Glutamatergic neuron (in vitro differentiated cells): ENCODE measurements at regions not wholly inside any gene's neighbourhood (a gene's known extent, or its start where the extent isn't known, plus 50 kb on each side); places are given as distances from the start of the nearest gene placed in this dataset.
"Not testable (repeated sequence)": the region's sequence is repeated elsewhere in the genome, so short reads cannot be mapped to it uniquely, and the experiment has no call there.

Experiments
- DNase-seq: peaks from one replicate; pipeline ENCODE4 v3.0.0; 2022
- H3K27ac Mint-ChIP-seq: one replicate; pipeline ENCODE4 v1.8.0; 2020; ENCODE audit warnings: mild to moderate bottlenecking, mixed read lengths, inconsistent platforms; ENCODE audit not compliant: unreplicated experiment
- H3K27me3 Mint-ChIP-seq: one replicate; pipeline ENCODE4 v1.8.0; 2020; ENCODE audit warnings: mild to moderate bottlenecking, moderate library complexity, mixed read lengths, inconsistent platforms; ENCODE audit not compliant: unreplicated experiment
- H3K36me3 Mint-ChIP-seq: one replicate; pipeline ENCODE4 v1.8.0; 2020; ENCODE audit warnings: mild to moderate bottlenecking, mixed read lengths, inconsistent platforms; ENCODE audit not compliant: unreplicated experiment
- H3K4me1 Mint-ChIP-seq: one replicate; pipeline ENCODE4 v1.8.0; 2020; ENCODE audit warnings: mild to moderate bottlenecking, low read depth, mixed read lengths, inconsistent platforms; ENCODE audit not compliant: unreplicated experiment
- H3K4me3 Mint-ChIP-seq: one replicate; pipeline ENCODE4 v1.8.0; 2020; ENCODE audit warnings: mild to moderate bottlenecking, mixed read lengths, inconsistent platforms; ENCODE audit not compliant: unreplicated experiment
- H3K9me3 Mint-ChIP-seq: one replicate; pipeline ENCODE4 v1.8.0; 2020; ENCODE audit warnings: mild to moderate bottlenecking, moderate library complexity, mixed read lengths, inconsistent platforms; ENCODE audit not compliant: unreplicated experiment

- H3K9me3 Mint-ChIP-seq, H3K27ac Mint-ChIP-seq, H3K4me3 Mint-ChIP-seq, H3K27me3 Mint-ChIP-seq, H3K36me3 Mint-ChIP-seq, H3K4me1 Mint-ChIP-seq, DNase-seq: not testable (repeated sequence)
Observed at GRCh38 chr4:118442115-118442837, 89.5 kb upstream of the PRSS12 start.

DNA sequence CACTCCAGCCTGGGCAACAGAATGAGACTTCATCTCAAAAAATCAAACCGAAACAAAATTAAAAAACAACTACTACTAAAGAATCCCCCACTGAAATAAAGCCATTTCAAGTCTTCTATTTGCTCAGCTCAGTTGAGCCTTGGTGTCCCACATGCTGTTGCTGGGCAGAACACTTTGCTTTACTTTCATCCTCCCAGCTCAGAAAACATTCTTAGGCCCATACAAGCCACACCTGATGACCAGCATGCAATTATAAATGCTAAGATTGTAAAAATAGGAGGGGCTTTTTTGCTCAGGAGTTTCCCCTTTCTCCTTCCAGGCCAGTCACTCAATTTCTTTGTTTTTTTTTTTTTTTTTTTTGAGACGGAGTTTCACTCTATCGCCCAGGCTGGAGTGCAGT is 94.6 kb upstream of the PRSS12 start:
- not testable (repeated sequence) for H3K9me3 Mint-ChIP-seq, H3K36me3 Mint-ChIP-seq, H3K4me1 Mint-ChIP-seq, DNase-seq, H3K4me3 Mint-ChIP-seq, H3K27me3 Mint-ChIP-seq, H3K27ac Mint-ChIP-seq

GRCh38 chr4:118454857-118455256 is 102.1 kb upstream of the PRSS12 start:
- DNase-seq, H3K36me3 Mint-ChIP-seq, H3K9me3 Mint-ChIP-seq, H3K4me3 Mint-ChIP-seq, H3K27ac Mint-ChIP-seq, H3K4me1 Mint-ChIP-seq, H3K27me3 Mint-ChIP-seq: not testable (repeated sequence)

DNA sequence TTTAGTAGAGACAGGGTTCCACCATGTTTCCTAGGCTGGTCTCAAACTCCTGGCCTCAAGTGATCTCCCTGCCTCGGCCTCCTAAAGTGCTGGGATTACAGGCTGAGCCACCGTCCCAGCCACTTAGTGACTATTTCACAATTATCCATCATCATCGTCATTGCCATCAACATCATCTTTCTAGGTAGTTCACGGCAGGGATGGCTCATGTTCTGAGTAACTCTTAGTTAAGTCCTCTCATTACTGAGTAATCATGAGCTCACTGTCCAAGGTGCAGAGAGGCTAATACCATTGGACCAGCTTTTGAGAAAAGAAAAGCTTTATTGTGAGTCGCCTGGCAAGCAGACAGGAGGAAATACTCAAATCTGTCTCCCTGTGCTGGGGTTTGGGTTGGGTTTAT is 108.6 kb upstream of the PRSS12 start:
- H3K4me3 Mint-ChIP-seq, H3K27me3 Mint-ChIP-seq, DNase-seq, H3K27ac Mint-ChIP-seq, H3K36me3 Mint-ChIP-seq, H3K9me3 Mint-ChIP-seq, H3K4me1 Mint-ChIP-seq: not testable (repeated sequence)

GRCh38 chr4:118465831-118466230 is 113.0 kb upstream of the PRSS12 start:
- not testable (repeated sequence) for H3K36me3 Mint-ChIP-seq, H3K27me3 Mint-ChIP-seq, H3K27ac Mint-ChIP-seq, H3K9me3 Mint-ChIP-seq, H3K4me1 Mint-ChIP-seq, DNase-seq, H3K4me3 Mint-ChIP-seq

DNA sequence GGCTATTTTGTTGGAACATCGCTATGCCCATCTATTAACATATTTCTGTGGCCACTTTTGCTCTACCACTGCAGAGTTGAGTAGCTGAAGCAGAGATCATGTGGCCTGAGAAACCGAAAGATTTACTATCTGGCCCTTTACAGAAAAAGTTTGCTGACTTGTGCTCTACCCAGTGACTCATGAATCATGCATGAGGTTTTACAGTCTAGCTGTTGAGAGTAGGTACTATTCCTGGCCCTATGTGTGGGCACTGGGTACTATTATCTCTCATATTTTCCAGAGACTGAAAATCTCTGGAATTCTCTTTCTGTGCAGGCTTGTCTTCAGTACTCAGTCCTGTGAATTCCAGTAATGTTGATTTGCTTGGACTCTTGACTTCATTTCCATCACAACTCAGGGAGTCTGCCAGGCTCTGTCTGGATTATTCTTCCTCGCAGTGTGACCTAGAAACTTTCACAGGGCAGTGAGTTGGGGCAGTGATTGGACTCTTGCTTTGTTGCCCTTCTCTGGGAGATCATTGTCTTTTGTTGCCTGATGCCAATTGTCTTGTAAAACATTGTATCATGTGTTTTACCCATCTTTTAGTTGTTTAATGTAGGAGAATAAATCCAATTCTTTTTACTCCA is 121.3 kb upstream of the PRSS12 start:
- DNase-seq, H3K27ac Mint-ChIP-seq, H3K4me1 Mint-ChIP-seq, H3K4me3 Mint-ChIP-seq, H3K27me3 Mint-ChIP-seq, H3K36me3 Mint-ChIP-seq, H3K9me3 Mint-ChIP-seq: not testable (repeated sequence)

GRCh38 chr4:118474771-118475170 is 122.0 kb upstream of the PRSS12 start:
- not testable (repeated sequence) for H3K4me3 Mint-ChIP-seq, DNase-seq, H3K27ac Mint-ChIP-seq, H3K36me3 Mint-ChIP-seq, H3K27me3 Mint-ChIP-seq, H3K9me3 Mint-ChIP-seq, H3K4me1 Mint-ChIP-seq

GRCh38 chr4:118475901-118476300 is 123.1 kb upstream of the PRSS12 start:
- not testable (repeated sequence) for H3K9me3 Mint-ChIP-seq, H3K27ac Mint-ChIP-seq, DNase-seq, H3K36me3 Mint-ChIP-seq, H3K27me3 Mint-ChIP-seq, H3K4me1 Mint-ChIP-seq, H3K4me3 Mint-ChIP-seq

- H3K4me3 Mint-ChIP-seq, H3K4me1 Mint-ChIP-seq, DNase-seq, H3K9me3 Mint-ChIP-seq, H3K27me3 Mint-ChIP-seq, H3K36me3 Mint-ChIP-seq, H3K27ac Mint-ChIP-seq: not testable (repeated sequence)
Observed at GRCh38 chr4:118477826-118478225, 125.0 kb upstream of the PRSS12 start.

DNA sequence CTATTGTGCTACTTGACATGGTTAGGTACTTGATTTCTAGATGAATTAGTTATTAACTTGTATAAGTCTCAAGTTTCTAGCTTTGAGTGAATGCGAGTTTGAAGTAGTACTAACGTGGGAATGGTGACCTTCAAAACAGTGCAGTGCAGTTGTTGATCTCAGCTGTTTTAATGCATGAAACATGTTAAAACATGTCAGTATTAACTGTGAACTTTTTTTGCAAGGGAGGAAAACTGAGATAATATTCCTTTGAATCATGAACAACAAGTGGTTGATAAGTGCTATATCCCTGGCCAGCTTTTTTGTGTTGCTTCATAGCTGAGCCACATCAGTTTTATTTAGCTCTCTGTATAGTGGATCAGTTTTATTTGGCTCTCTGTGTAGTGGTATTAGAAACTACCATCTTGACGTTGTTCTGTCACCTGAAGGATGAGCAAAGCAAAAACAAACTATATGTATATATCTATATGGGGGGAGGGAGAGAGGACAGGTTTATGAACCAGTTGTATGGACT is 133.1 kb upstream of the PRSS12 start:
- not testable (repeated sequence) for H3K36me3 Mint-ChIP-seq

GRCh38 chr4:118492963-118493362 is 140.2 kb upstream of the PRSS12 start:
- H3K36me3 Mint-ChIP-seq, H3K4me1 Mint-ChIP-seq, H3K27me3 Mint-ChIP-seq, H3K27ac Mint-ChIP-seq, DNase-seq, H3K4me3 Mint-ChIP-seq, H3K9me3 Mint-ChIP-seq: not testable (repeated sequence)

More for the DNA sequence above, 133.1 kb upstream of the PRSS12 start:
- H3K27ac Mint-ChIP-seq, H3K4me1 Mint-ChIP-seq, H3K4me3 Mint-ChIP-seq, DNase-seq, H3K9me3 Mint-ChIP-seq, H3K27me3 Mint-ChIP-seq: not testable (repeated sequence)

GRCh38 chr4:118494437-118494836 is 141.6 kb upstream of the PRSS12 start:
- H3K36me3 Mint-ChIP-seq, DNase-seq, H3K4me1 Mint-ChIP-seq, H3K9me3 Mint-ChIP-seq, H3K4me3 Mint-ChIP-seq, H3K27me3 Mint-ChIP-seq, H3K27ac Mint-ChIP-seq: not testable (repeated sequence)
